IPS DF 6.9 (cell line): ENCODE measurements at regions not wholly inside any gene's neighbourhood (a gene's known extent, or its start where the extent isn't known, plus 50 kb on each side); places are given as distances from the start of the nearest gene placed in this dataset.

ENCODE experiments used
- DNase-seq: peaks from one replicate; pipeline ENCODE4 v3.0.0-alpha.2; 2013; ENCODE audit warnings: low read depth, low spot score
- H3K27ac ChIP-seq: one replicate; pipeline ENCODE4 v1.5.1; 2013; ENCODE audit warnings: low read length, control low read depth
- H3K27me3 ChIP-seq: 2 replicates; pipeline ENCODE4 v1.6.1; 2013; ENCODE audit warnings: mild to moderate bottlenecking, low read length; ENCODE audit not compliant: control insufficient read depth, insufficient read depth
- H3K36me3 ChIP-seq: 2 replicates; pipeline ENCODE4 v1.6.1; 2013; ENCODE audit warnings: low read length; ENCODE audit not compliant: control insufficient read depth, insufficient read depth
- H3K4me1 ChIP-seq: 2 replicates; pipeline ENCODE4 v1.6.1; 2013; ENCODE audit warnings: low read length; ENCODE audit not compliant: control insufficient read depth, insufficient read depth
- H3K4me3 ChIP-seq: 2 replicates; pipeline ENCODE4 v1.5.1; 2013; ENCODE audit warnings: mild to moderate bottlenecking, low read length
- H3K9me3 ChIP-seq: 2 replicates; pipeline ENCODE4 v1.6.1; 2013; ENCODE audit warnings: low read length, inconsistent platforms; ENCODE audit not compliant: control insufficient read depth, insufficient read depth
- WGBS: extraction: QIAGEN DNeasy Blood & Tissue Kit; methylation state at CpG from one replicate; pipeline ENCODE4 v1.1.7; 2013; ENCODE audit warnings: mixed read lengths, missing lambda C conversion rate; ENCODE audit not compliant: insufficient read length, insufficient coverage; 5-methylcytosine and 5-hydroxymethylcytosine counted together

GRCh38 chr6:113512576-113512975 lies 344.6 kb upstream of the MARCKS start:
- Histone ChIP-seq H3K36me3 (no peaks in the 10 kb centered on the region), H3K27me3 (no peaks in the 10 kb centered on the region), H3K27ac (no peak overlapping the region), H3K4me3 (no peak overlapping the region), H3K9me3 (no peaks in the 10 kb centered on the region), H3K4me1 (no peaks in the 10 kb centered on the region; the same call in 1 of the 2 replicates)
- WGBS: no CpG with 5 or more reads among the region's 2 CpGs
- DNase-seq: no peak

DNA sequence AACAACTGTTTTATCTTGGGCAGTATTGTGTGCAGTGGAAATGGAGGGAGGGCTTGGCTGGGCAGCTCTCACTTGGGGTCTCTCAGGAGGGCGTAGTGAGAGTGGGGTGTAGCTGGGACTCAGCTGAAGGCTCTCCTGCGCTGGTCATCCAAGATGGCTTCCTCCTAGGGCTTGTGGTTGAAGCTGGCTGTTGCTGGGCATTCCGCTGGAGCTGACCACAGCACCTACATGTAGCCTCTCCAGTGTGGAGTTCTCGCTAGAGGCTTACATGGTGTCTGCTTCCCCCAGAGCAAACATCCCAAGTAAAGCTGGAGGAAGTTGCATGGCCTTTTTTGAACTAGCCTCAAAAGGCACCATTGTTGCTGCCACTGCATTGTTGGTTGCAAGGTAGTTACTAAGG lies 344.1 kb upstream of the MARCKS start:
- no peak overlapping the region for H3K4me3 ChIP-seq
- no peaks in the 10 kb centered on the region; the same call in 1 of the 2 replicates for H3K4me1 ChIP-seq
- no peaks in the 10 kb centered on the region for H3K27me3 ChIP-seq
- H3K36me3 ChIP-seq: no peaks in the 10 kb centered on the region
- no peaks in the 10 kb centered on the region for H3K9me3 ChIP-seq
- no peak for DNase-seq
- WGBS: no CpG with 5 or more reads among the region's 4 CpGs
- no peak overlapping the region for H3K27ac ChIP-seq

- H3K27me3 ChIP-seq: no peaks in the 10 kb centered on the region
- WGBS: no CpG with 5 or more reads among the region's 1 CpG
- H3K4me3 ChIP-seq: no peak overlapping the region
- H3K27ac ChIP-seq: no peak overlapping the region
- H3K4me1 ChIP-seq: no peaks in the 10 kb centered on the region
- no peak for DNase-seq
- no peaks in the 10 kb centered on the region for H3K9me3 ChIP-seq
- H3K36me3 ChIP-seq: no peaks in the 10 kb centered on the region
Observed at GRCh38 chr6:113522376-113522775, 334.8 kb upstream of the MARCKS start.

- no peak overlapping the region for H3K4me3 ChIP-seq
- no peaks in the 10 kb centered on the region for H3K4me1 ChIP-seq
- H3K9me3 ChIP-seq: no peaks in the 10 kb centered on the region
- no peak overlapping the region for H3K27ac ChIP-seq
- no peaks in the 10 kb centered on the region for H3K27me3 ChIP-seq
- DNase-seq: no peak
- no peaks in the 10 kb centered on the region for H3K36me3 ChIP-seq
- no CpG with 5 or more reads among the region's 1 CpG for WGBS
Observed at GRCh38 chr6:113524826-113525225, 332.3 kb upstream of the MARCKS start.

GRCh38 chr6:113526553-113526952 lies 330.6 kb upstream of the MARCKS start:
- no peak for DNase-seq
- Histone ChIP-seq H3K4me1 (peaks cover 2% of the 10 kb centered on the region; the same call in 1 of the 2 replicates), H3K4me3 (no peak overlapping the region), H3K27me3 (no peaks in the 10 kb centered on the region), H3K27ac (no peak overlapping the region), H3K9me3 (no peaks in the 10 kb centered on the region), H3K36me3 (no peaks in the 10 kb centered on the region)
- no CpG with 5 or more reads among the region's 1 CpG for WGBS

DNA sequence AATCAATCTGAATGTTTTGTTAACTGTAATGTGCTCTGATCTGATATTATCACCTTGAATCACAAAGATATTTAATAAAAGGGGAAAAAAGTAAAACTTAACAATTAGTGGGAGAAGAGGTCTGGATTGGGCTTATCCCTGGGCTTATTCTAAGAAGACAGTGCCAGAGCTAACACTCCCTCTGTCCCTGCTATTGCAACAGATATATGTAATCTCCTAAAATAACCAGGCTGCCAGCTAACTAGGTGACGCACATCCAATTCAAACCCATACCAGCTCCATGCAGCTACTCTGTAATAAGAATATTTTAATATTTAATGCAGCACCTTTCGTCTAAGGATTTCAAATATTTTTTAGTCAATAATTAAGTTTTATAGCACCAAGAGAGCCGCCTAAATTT lies 330.1 kb upstream of the MARCKS start:
- peaks cover 2% of the 10 kb centered on the region; the same call in 1 of the 2 replicates for H3K4me1 ChIP-seq
- no CpG with 5 or more reads among the region's 3 CpGs for WGBS
- no peaks in the 10 kb centered on the region for H3K9me3 ChIP-seq
- H3K36me3 ChIP-seq: no peaks in the 10 kb centered on the region
- no peak overlapping the region for H3K27ac ChIP-seq
- no peak overlapping the region for H3K4me3 ChIP-seq
- no peaks in the 10 kb centered on the region for H3K27me3 ChIP-seq
- DNase-seq: no peak

GRCh38 chr6:113528111-113528510 lies 329.0 kb upstream of the MARCKS start:
- H3K4me3 ChIP-seq: no peak overlapping the region
- no peaks in the 10 kb centered on the region for H3K36me3 ChIP-seq

DNA sequence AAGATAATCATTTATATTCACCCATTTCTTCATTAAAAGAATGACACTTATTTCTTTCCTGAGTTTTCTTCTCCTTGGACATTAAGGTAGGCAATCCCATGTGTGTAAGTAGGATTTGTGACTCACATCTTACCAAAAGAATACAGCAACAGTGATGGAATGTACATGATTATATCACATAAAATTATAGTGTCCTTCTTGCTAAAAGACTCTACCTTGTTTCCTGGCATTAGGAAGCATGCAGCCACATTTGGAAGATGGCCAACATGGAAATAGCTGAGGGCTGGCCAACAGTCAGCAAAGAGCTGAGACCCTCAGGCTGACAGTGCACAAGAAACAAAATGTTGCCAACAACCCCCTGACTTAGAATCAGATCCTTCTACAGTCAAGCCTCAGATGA lies 327.9 kb upstream of the MARCKS start:
- no peak overlapping the region for H3K27ac ChIP-seq
- no peaks in the 10 kb centered on the region for H3K9me3 ChIP-seq
- no peaks in the 10 kb centered on the region for H3K27me3 ChIP-seq
- H3K4me3 ChIP-seq: no peak overlapping the region
- no peak for DNase-seq
- no peaks in the 10 kb centered on the region for H3K36me3 ChIP-seq
- H3K4me1 ChIP-seq: peaks cover 2% of the 10 kb centered on the region; the same call in 1 of the 2 replicates

More at GRCh38 chr6:113528111-113528510, 329.0 kb upstream of the MARCKS start:
- peaks cover 2% of the 10 kb centered on the region; the same call in 1 of the 2 replicates for H3K4me1 ChIP-seq
- WGBS: no CpG with 5 or more reads among the region's 3 CpGs
- H3K27me3 ChIP-seq: no peaks in the 10 kb centered on the region
- H3K9me3 ChIP-seq: no peaks in the 10 kb centered on the region
- no peak overlapping the region for H3K27ac ChIP-seq
- no peak for DNase-seq

DNA sequence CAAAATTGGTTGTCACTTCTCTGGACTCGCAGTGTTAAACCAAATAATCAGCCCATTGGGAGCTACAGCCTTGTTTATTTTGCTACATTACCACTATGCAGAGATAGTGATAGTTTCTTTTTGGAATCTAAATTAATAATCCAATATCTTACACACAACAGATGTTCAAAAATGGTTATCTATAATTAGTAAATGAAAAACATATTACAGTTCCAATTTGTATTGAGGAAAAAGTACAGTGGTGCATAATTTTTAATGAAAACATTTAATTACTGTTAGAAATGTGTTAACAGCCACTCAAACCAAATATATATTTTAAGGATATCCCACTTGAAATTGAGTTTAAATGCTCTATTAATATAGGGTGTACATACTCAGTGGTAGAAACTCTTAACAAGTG lies 327.3 kb upstream of the MARCKS start:
- WGBS: no CpG with 5 or more reads among the region's 1 CpG
- Histone ChIP-seq H3K27me3 (no peaks in the 10 kb centered on the region), H3K4me1 (peaks cover 2% of the 10 kb centered on the region; the same call in 1 of the 2 replicates)

GRCh38 chr6:113530769-113531168 lies 326.4 kb upstream of the MARCKS start:
- Histone ChIP-seq H3K27ac (no peak overlapping the region), H3K4me1 (peaks cover 2% of the 10 kb centered on the region; the same call in 1 of the 2 replicates)
- WGBS: no CpG with 5 or more reads among the region's 4 CpGs

More for the DNA sequence above, 327.3 kb upstream of the MARCKS start:
- H3K4me3 ChIP-seq: no peak overlapping the region
- H3K9me3 ChIP-seq: no peaks in the 10 kb centered on the region
- H3K36me3 ChIP-seq: no peaks in the 10 kb centered on the region
- no peak for DNase-seq
- no peak overlapping the region for H3K27ac ChIP-seq

GRCh38 chr6:113539202-113539601 lies 317.9 kb upstream of the MARCKS start:
- H3K27me3 ChIP-seq: no peaks in the 10 kb centered on the region
- H3K36me3 ChIP-seq: no peaks in the 10 kb centered on the region
- no peaks in the 10 kb centered on the region for H3K9me3 ChIP-seq
- H3K27ac ChIP-seq: no peak overlapping the region
- H3K4me1 ChIP-seq: no peaks in the 10 kb centered on the region; the same call in 1 of the 2 replicates
- no peak overlapping the region for H3K4me3 ChIP-seq
- DNase-seq: no peak
- no CpG with 5 or more reads among the region's 2 CpGs for WGBS

More at GRCh38 chr6:113530769-113531168, 326.4 kb upstream of the MARCKS start:
- DNase-seq: no peak
- Histone ChIP-seq H3K4me3 (no peak overlapping the region), H3K27me3 (no peaks in the 10 kb centered on the region), H3K9me3 (no peaks in the 10 kb centered on the region), H3K36me3 (no peaks in the 10 kb centered on the region)
